ENCODE measurements at regions not wholly inside any gene's neighbourhood (a gene's known extent, or its start where the extent isn't known, plus 50 kb on each side); places are given as distances from the start of the nearest gene placed in this dataset.

DNA sequence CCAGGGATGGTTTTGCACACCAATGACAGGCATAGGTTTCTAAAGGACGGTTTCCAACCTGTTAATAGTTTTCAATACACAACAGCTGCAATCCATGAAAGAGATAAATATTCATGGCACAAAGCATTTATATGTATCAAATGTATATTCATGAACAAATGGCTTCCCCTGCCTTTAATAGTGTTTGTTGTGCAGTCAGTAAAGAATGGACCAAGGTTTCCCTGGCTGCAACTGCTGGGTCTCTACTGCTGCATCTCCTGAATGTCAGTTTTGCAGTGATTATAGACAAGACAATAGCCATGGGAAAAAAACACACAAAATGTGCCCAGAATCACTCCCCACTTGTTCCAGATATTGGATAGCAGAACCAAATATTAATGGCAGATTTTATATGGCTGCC, 284.1 kb downstream of the BTG1 start:
- DNase-seq (ENCODE audit: low read depth), result no peak
- TF ChIP-seq, protein P1, sequence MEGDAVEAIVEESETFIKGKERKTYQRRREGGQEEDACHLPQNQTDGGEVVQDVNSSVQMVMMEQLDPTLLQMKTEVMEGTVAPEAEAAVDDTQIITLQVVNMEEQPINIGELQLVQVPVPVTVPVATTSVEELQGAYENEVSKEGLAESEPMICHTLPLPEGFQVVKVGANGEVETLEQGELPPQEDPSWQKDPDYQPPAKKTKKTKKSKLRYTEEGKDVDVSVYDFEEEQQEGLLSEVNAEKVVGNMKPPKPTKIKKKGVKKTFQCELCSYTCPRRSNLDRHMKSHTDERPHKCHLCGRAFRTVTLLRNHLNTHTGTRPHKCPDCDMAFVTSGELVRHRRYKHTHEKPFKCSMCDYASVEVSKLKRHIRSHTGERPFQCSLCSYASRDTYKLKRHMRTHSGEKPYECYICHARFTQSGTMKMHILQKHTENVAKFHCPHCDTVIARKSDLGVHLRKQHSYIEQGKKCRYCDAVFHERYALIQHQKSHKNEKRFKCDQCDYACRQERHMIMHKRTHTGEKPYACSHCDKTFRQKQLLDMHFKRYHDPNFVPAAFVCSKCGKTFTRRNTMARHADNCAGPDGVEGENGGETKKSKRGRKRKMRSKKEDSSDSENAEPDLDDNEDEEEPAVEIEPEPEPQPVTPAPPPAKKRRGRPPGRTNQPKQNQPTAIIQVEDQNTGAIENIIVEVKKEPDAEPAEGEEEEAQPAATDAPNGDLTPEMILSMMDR (conservative IDR thresholded peaks at IDR 0.05; ENCODE audit: low read depth, low read length), result no peak
- no peak overlapping the region for H3K4me3 ChIP-seq (ENCODE audit: low read depth, low read length)

DNA sequence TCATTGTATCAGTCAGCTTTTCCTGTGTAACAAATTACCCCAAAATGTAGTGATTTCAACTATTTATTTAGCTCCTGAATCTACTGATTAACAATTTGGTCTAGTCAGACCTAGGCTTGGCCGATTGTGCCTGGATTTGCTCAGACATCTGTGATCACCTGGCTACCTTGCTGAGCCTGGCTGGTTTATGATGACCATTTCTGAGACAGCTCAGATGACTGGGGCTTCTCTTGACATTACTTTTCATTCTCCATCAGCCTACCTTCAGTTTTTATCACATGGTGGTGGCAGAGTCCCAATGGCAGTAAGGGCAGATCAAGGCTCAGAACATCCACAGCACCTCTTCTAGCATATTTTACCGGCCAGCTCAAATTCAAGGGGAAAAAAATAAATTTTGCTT, 286.3 kb downstream of the BTG1 start:
- no peak overlapping the region for H3K4me3 ChIP-seq (ENCODE audit: low read depth, low read length)
- DNase-seq (ENCODE audit: low read depth), result no peak
- TF ChIP-seq, protein P1 (conservative IDR thresholded peaks at IDR 0.05; ENCODE audit: low read depth, low read length), result no peak

DNA sequence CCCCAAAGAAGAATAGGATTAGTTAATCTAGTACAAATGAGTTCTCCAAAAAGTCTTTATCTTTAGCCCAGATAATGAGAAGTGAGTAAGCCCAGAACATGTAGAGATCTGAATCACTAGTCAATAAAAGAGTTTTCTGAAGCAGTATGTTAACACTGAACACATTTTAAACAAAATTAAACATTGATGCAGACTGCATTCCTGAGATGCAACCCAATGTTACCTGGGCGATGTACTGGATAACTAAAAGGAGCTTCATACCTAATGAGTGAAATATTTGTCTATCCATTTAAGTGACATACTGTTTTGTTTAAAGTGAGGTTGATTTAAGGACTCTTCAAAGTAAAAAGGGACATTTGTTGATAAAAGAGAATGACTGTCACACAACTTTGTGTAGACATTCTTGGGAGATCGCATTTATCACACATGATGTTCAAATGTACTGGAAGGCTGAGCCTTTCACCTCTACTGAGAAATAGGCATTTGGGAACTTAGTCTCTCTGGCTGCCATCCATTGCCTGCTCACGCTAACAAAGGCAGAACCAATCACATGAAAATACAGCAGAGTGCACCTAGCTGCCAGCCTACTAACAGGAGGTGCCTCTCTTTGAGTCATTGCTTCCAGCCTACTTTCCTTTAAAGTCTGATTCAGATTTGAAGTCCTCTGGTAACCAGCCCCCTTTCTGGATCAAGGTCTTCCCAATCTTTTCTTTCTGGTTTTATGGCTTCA, 287.7 kb downstream of the BTG1 start:
- no peak for DNase-seq (ENCODE audit: low read depth)
- TF ChIP-seq, protein P1 (conservative IDR thresholded peaks at IDR 0.05; ENCODE audit: low read depth, low read length), result no peak
- H3K4me3 ChIP-seq (ENCODE audit: low read depth, low read length), result no peak overlapping the region

DNA sequence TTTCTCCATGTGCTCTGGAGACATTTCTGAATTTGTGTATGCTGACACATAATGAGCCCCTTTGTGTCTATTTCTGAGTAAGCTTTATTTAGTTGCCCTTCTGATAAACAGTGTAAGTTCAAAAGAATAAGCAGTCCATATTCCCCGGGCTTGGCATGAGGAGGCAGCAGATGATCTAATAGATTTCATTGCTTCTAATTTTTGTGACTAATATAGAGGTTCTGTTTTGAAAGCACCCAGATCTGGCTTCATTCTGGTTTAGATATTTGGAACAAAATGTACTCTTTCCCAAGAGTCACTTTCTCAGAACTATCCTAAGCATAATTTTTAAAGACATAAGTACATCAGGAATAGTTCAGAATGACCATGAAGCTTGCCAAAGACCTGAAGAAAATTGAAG, 290.9 kb downstream of the BTG1 start:
- H3K4me3 ChIP-seq (ENCODE audit: low read depth, low read length), result no peak overlapping the region
- TF ChIP-seq, protein P1 (conservative IDR thresholded peaks at IDR 0.05; ENCODE audit: low read depth, low read length), result peak; percentile 33
- DNase-seq (ENCODE audit: low read depth), result peak; percentile 84

DNA sequence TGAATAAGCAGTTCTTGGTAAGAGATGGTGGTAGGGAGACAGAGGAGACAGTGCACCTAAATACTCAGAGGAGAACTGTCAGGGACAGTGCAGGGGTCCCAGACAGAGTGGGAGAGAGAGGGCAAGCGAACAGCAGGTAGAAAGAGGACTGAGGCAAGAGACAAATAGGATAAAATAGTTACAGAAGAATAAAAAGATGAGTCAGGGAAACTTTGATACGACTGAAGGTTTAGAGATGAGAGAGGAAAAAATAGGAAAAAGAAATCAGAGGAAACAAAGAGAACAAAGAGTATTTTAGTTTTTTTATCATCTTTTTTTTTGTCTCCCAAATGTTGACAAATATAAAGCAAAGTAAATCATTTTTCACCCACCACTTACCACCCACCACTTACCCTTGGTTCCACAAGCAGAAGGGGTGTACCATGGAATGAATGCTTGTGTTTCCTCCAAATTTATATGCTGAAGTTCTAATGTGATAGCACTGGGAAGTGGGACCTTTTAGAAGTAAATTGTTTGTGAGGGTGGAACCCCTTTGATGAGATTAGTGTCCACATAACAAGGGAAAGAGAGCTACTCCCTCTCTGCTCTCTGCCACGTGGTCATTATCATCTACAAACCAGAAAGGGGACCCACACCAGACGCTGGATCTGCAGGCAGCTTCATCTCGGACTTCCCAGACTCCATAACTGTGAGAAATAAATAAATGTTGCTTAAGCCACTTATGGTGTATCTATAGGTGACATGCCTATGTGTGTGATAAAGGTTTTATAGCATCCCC, 292.1 kb downstream of the BTG1 start:
- no peak for DNase-seq (ENCODE audit: low read depth)
- TF ChIP-seq, protein P1 (conservative IDR thresholded peaks at IDR 0.05; ENCODE audit: low read depth, low read length), result no peak
- no peak overlapping the region for H3K4me3 ChIP-seq (ENCODE audit: low read depth, low read length)

DNA sequence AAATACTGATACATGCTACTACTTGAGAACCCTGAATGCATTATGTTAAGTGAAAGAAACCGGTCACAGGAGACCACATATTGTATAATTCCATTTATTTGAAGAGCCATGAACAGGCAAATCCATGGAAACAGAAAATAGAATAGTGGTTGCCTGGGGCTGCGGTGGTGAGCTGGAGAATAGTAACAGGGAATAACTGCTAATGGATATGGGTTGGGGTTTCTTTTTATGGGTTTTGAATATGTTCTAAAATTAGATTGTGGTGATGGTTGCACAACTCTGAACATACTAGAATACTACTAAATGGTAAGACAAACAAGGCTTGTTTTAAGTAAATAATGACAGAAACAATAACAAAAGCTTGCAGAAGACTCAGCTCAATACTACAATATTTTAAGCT, 293.0 kb downstream of the BTG1 start:
- TF ChIP-seq, protein P1 (conservative IDR thresholded peaks at IDR 0.05; ENCODE audit: low read depth, low read length), result no peak
- DNase-seq (ENCODE audit: low read depth), result peak; percentile 18

More for the DNA sequence above, 293.0 kb downstream of the BTG1 start:
- no peak overlapping the region for H3K4me3 ChIP-seq (ENCODE audit: low read depth, low read length)

All from choroid plexus epithelial cell (primary cell).